COLO829 (cell line): ENCODE measurements at regions not wholly inside any gene's neighbourhood (a gene's known extent, or its start where the extent isn't known, plus 50 kb on each side); places are given as distances from the start of the nearest gene placed in this dataset.

ENCODE experiments used
- DNase-seq: peaks from one replicate; pipeline ENCODE4 v3.0.0; 2012; ENCODE audit warnings: low spot score

DNA sequence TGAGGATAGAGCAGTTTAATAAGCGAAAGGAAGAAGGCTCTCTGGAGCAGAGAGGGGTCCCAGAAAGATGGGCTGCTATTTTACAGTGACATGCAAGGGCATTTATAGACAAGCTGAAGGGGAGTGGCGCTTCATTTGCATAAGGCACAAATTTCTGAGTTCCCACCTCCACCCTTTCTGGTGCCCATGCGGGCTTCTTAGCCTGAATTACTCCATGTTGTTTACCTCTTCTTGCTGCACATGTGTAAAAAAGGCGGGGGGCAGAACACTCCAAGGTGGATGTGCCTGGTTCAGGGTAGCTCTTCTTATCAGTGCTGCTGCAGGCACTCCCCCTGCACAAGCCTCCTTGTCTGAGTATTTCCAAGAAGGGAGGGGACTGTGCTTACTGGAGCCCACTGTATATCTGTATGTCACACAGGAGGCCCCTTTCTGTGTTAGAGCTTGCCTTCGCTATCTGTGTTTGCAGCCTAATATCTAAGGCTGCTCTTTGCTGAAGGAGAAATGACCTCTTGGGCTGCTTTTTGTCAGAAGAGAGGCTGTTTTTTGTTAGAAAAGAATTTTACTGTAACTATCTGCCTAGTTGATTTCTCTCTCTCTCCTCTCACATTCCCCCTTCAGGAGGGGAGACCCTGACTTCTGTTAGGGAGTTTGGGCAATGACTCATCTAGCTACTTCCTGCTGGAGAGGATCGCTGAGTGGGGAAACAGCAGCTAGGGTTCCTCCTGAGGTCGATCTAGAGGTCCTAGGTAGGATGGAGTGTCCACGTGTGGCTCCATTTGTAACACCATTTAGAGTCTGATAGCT is 1057.0 kb upstream of the CNTN5 start:
- no peak for DNase-seq

DNA sequence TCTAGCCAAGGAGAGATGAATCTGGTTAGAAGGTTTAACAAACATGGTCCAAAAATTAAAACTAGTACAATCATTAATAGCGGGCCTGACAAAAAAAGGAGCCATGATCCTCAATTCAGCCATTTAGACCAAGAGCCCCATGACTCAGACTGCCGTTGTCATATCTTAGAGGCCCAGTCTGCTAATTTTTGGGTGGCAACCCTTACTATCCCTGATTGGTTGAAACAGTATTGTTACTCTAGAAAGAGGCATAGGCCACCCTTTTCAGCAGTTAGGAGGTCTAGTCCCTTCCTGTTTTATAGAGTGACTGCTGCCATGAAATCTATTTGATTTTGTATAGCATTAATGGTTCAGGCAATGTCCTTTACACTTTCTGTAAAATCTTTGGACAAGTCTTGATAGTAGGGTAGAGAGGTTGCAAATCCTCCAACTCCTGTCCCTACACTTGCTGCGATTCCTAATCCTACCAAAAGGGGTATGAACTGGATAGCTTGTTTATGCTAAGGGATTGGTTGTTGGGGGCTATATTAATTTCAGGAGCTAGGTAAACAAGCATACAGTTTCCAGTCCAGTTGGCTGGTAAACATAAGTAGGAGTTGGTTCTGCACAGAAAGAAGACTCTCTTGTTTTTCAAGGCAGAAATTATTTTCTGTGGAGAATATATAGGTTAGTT is 1056.3 kb upstream of the CNTN5 start:
- DNase-seq, result no peak

DNA sequence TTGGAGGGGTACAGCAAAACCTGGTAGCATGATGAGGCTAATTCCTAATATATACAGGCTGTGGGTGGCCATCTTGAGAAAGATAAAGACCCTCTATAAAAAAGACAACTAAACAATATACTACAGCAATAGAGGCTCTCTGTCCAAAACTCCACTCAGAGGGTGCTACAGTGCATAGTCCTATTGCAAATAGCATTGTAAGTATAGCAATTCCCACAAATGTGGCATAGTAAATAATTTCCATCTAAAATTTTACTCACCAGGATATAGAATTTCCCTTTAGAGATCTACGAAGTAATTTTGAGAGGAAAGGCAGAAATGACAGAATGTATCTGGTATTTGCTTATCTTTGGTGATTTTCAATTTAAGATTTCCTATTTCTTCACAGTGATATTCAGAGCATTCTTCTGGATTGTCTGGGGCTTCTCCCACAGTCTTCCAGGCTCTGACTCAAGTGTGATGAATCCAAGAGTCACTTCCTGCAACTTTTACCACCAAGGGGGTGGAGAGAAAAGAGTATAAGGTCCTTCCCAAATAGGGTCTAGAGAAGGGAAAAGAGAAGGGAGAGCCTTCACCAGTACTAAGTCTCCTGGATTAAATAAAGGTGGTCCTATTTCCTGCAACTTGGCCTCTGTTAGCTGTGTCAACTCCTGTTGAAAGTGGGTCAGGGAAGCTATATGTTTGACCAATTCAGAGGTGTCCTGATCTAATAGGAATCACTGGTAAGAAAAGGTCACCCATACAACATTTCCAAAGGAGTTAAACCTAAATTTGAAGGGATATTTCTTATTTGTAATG is 1054.7 kb upstream of the CNTN5 start:
- no peak for DNase-seq

GRCh38 chr11:97966901-97967300 is 1053.8 kb upstream of the CNTN5 start:
- DNase-seq, result no peak

- no peak for DNase-seq
Observed at GRCh38 chr11:97968071-97968470, 1052.7 kb upstream of the CNTN5 start.

DNA sequence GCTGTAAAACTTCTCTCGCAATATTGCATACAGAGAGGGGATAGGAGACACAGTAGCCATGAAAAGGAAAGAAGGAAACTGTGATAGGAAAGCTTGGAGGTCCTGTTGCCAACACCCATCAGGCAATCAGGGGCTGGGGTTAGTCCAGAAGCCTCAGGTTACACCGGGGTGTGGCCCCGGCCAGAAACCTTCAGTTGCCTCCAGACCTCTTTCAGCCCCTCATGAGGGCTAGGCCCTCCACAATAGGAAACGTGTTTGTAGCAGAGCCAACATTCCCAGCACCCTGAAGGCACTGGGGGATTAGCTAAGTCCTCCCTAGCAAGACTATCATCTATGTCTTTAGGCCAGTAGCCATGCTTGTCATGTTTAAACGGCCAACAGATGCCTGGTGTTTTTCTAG is 1048.0 kb upstream of the CNTN5 start:
- DNase-seq, result no peak

DNA sequence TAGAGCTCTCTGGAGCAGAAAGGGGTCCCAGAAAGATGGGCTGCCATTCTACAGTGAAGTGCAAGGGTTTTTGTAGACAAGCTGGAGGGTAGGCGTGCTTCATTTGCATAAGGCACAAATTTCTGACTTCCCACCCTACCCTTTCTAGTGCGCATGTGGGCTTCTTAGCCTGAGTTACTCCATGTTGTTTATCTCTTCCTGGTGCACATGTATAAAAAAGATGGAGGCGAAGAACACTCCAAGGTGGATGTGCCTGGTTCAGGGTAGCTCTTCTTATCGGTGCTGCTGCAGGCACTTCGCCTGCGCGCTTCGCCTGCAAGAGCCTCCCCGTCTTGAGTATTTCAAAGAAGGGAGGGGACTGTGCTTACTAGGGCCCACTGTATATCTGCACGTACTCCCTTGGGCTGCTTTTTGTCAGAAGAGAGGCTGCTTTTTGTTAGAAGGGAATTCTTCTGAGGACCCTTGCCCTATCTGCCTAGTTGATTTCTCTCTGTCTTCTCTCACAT is 1047.3 kb upstream of the CNTN5 start:
- no peak for DNase-seq

- DNase-seq, result no peak
Observed at GRCh38 chr11:97974798-97975498, 1045.8 kb upstream of the CNTN5 start.

DNA sequence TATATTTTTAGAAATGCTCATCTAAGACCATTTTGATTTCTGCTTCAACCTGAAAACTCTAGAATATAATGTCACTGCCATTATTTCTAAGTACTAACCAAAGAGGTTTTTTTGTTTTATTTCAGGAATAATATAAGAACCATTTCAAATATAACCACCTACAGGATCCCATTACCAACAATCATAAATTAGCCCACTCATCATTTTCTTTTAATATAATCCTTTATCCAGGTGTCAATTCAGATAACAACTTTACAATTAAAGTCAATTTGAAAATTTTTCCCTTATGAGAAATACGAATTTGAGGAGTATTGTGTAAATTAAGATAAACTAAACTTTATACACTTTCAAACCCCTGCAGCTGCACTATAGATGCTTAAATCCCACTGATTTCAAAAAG is 1043.0 kb upstream of the CNTN5 start:
- DNase-seq, result no peak

- no peak for DNase-seq
Observed at GRCh38 chr11:97979741-97980140, 1041.0 kb upstream of the CNTN5 start.

DNA sequence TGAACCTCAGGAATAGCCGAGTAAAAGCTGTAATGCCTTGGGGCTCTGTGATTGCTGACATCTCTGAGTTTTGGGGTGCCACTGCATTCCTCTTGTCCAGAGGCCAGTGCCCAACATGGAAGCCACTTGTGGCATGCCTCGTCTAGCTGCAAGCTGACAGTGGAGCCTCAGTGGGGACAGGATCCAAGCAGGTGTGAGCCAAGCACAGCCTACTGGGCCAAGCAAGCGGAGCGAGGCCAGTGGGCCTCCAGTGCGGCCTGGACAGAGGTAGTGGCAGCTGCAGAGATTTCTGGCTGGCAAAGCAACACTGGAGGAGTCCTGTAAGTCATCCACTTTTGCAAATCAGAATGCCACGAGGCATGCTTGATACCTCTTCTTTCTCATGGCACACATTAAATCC is 1038.2 kb upstream of the CNTN5 start:
- no peak for DNase-seq

DNA sequence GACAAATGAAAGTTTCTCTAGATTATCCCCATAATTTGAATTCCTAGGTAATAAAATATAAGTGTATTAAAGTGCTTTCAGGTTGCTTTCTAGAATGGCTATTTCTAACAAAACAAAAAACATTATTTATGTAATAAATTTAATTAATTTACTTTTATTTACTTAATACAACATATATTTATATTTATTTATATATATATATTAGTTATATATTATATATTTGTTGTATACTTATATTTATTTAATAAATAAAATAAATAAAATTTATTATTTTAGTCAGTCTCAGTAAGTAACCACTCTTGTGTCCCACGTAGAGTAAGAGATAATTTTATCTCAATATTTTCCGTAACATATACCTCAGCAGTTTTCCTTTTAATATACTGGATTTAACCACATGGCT is 1031.6 kb upstream of the CNTN5 start:
- DNase-seq, result no peak

- no peak for DNase-seq
Observed at GRCh38 chr11:97990162-97990920, 1030.4 kb upstream of the CNTN5 start.

DNA sequence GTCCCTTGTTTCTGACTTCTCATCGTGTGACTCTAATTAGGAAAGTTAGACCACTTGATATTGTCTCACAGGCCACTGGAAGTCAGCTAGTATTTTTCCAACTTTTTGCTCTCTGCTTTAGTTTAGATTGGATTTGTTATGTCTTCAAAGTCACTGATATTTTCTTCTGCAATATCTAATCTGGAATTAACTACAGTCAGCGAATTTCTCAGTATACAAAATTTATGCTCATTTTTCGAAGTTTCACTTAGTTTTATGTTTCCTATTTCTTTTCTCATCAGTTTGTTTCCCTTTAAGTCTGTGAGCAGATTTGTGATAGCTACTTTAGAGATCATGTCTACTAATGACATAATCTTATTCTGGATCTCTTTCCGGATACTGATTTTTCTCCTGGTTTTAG is 1027.2 kb upstream of the CNTN5 start:
- DNase-seq, result no peak

DNA sequence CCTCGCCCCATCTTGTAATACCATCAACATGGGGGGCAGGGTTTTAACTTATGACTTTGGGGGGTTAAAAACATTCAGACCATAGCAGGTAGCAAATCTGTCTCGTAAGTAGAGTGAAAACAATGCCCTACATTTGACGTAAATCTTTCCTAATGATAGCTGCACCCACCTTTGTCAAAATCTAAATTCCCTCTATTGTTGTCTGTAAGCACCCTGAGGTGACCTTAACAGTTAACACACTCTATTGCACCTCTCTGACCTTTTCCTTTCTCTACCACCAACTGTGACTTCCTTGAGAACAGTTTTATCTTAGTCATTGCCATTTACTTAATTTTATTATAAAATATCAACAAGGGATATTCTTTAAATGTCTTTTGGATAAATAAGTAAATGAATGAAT is 1024.9 kb upstream of the CNTN5 start:
- DNase-seq, result no peak

DNA sequence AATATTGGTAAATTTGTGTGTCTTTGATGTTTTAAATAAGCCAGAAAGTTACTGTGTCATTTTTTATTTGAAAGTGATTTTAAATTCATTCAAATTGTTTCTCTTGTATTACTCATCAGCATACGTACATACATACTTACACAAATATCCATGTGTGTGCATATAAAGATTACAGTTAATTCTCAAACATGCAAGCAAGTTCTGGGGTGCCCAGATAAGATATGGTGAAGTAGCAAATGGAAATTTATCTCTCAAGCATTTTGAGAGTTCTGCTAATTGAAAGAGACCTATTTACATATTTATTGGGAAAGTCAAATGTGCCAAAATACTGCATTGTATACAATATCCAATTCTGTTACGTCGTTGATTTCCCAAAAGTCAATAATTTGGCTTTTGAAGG is 1024.0 kb upstream of the CNTN5 start:
- DNase-seq, result no peak

- DNase-seq, result no peak
Observed at GRCh38 chr11:98003606-98004371, 1017.0 kb upstream of the CNTN5 start.

DNA sequence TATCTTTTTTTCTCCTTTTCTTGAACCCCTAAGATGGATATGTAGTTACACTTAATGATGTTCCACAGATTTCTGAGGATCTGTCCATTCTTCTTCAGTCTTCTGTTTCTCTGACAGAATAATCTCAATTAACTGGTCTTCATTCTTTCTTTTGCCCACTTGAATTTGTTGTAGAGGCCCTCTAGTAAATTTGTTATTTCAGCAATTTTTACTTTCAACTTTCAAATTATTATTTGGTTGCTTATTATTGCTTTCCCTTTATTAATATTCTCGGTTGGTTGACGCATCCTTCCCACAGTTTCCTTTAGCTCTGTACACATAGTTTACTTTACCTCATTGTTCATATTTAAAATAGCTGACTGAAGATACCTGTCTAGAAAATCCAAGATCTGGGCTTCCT is 1013.7 kb upstream of the CNTN5 start:
- DNase-seq, result no peak

DNA sequence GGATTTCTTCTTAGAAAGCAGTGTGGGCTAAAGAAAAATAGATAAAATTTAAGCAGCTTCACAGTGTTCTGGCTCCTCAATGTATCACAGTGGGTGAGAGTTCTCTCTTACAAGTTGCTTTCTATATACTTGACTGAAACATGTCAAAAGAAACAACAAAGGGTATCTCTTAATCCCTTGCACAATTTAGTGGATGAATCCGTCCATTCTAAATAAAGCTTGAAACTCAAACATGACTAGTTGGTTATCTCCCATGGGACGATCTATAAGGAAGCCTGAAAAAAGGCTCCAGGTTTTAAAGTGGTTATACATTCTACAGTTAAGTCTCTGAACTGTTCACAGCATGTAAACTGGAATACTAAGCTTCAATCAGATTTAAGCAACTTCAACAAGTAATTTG is 993.1 kb upstream of the CNTN5 start:
- DNase-seq, result no peak

- no peak for DNase-seq
Observed at GRCh38 chr11:98029832-98030231, 990.9 kb upstream of the CNTN5 start.

DNA sequence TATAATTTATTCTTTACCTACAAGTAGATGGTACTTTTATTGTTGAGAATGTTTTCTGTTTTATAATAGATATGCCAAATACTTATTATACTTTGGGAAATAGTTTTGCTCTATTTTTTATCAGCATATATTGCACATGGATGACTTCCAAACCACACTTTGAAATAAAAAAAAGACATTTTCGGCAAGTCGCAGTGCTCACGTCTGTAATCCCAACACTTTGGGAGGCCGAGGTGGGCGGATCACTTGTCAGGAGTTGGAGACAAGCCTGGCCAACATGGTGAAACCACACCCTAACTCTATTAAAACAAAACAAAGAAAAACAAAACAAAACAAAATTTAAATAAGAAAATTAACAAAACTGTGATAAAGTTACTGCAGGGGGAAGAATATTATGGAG is 983.9 kb upstream of the CNTN5 start:
- DNase-seq, result no peak
